MCF 10A (cell line): ENCODE measurements at regions not wholly inside any gene's neighbourhood (a gene's known extent, or its start where the extent isn't known, plus 50 kb on each side); places are given as distances from the start of the nearest gene placed in this dataset.

Experiments
- BruUV-seq: library from RNA; stranded (reverse); fragments of 400-500 nt; replicated peaks from 2 replicates; lab custom pipeline; 2021; lab: Mats Ljungman, UMichigan
- CTCF ChIA-PET: fragments of 300-600 bp; sonication (Branson Sonifier 250); formaldehyde crosslinking; extraction: SDS; loops from one replicate; lab custom pipeline; 2021; ENCODE audit warnings: antibody characterized with exemption, inconsistent platforms; lab: Yijun Ruan, JAX
- POLR2A ChIA-PET: fragments of 300-600, 350-650 bp; sonication (Branson Sonifier 250); formaldehyde crosslinking; extraction: SDS; loops from one replicate; lab custom pipeline; 2020; ENCODE audit warnings: antibody characterized with exemption, inconsistent platforms; lab: Yijun Ruan, JAX
- DNase-seq: peaks from one replicate; pipeline ENCODE4 v3.0.0-alpha.2; 2018; ENCODE audit not compliant: unreplicated experiment
- H3K27ac Mint-ChIP-seq: one replicate; pipeline ENCODE4 v1.8.0; 2022; ENCODE audit warnings: mild to moderate bottlenecking, low read depth, mixed read lengths; ENCODE audit not compliant: unreplicated experiment
- H3K27me3 Mint-ChIP-seq: one replicate; pipeline ENCODE4 v1.8.0; 2022; ENCODE audit warnings: mixed read lengths; ENCODE audit not compliant: insufficient read depth, unreplicated experiment
- H3K36me3 Mint-ChIP-seq: one replicate; pipeline ENCODE4 v1.8.0; 2022; ENCODE audit warnings: mild to moderate bottlenecking, moderate library complexity, mixed read lengths; ENCODE audit not compliant: insufficient read depth, unreplicated experiment
- H3K4me1 Mint-ChIP-seq: one replicate; pipeline ENCODE4 v1.8.0; 2022; ENCODE audit warnings: mixed read lengths; ENCODE audit not compliant: insufficient read depth, unreplicated experiment
- H3K4me3 Mint-ChIP-seq: one replicate; pipeline ENCODE4 v1.8.0; 2022; ENCODE audit warnings: mild to moderate bottlenecking, moderate library complexity, mixed read lengths; ENCODE audit not compliant: unreplicated experiment
- H3K9me3 Mint-ChIP-seq: one replicate; pipeline ENCODE4 v1.8.0; 2022; ENCODE audit warnings: mixed read lengths; ENCODE audit not compliant: unreplicated experiment
- CTCF ChIP-seq: fragments of 200-600 bp; IDR thresholded peaks from one replicate; pipeline ENCODE4 v1.8.0; 2022; ENCODE audit warnings: antibody characterized with exemption, mild to moderate bottlenecking; ENCODE audit not compliant: unreplicated experiment
- intact Hi-C: fragments of 100-400 bp; cut with micrococcal nuclease; formaldehyde crosslinking; loops from 2 replicates; pipeline ENCODE4 v1.14.1; 2022

- Mint-ChIP-seq H3K27ac (no peak overlapping the region), H3K4me3 (no peak overlapping the region), H3K27me3 (no peaks in the 10 kb centered on the region), H3K36me3 (no peaks in the 10 kb centered on the region), H3K4me1 (no peaks in the 10 kb centered on the region), H3K9me3 (no peaks in the 10 kb centered on the region)
- BruUV-seq = no TSS peak
- no peak for TF ChIP-seq CTCF
- DNase-seq = no peak
- ChIA-PET POLR2A (no interaction called here), CTCF (interaction anchor here (0.6 to 0.8 kb wide), 2 partner anchors 18 to 497 kb away, joined by 3 to 4 read pairs; no protein-coding TSS in a partner anchor)
- intact Hi-C loops = no loop called here
Measured at GRCh38 chr18:55878224-55878623, 290.2 kb upstream of the TCF4 start.

GRCh38 chr18:55877321-55877720 lies 289.3 kb upstream of the TCF4 start:
- Mint-ChIP-seq H3K4me1 (no peaks in the 10 kb centered on the region), H3K27ac (no peak overlapping the region), H3K36me3 (no peaks in the 10 kb centered on the region), H3K27me3 (no peaks in the 10 kb centered on the region), H3K4me3 (no peak overlapping the region), H3K9me3 (no peaks in the 10 kb centered on the region)
- TF ChIP-seq CTCF = no peak
- DNase-seq = no peak
- POLR2A ChIA-PET = no interaction called here
- intact Hi-C loops = no loop called here
- no TSS peak for BruUV-seq
- CTCF ChIA-PET = interaction anchor here (0.6 to 0.8 kb wide), 3 partner anchors 17 to 497 kb away, joined by 3 to 4 read pairs (median 4); no protein-coding TSS in a partner anchor

GRCh38 chr18:55876254-55876653 lies 288.3 kb upstream of the TCF4 start:
- H3K4me1 Mint-ChIP-seq = no peaks in the 10 kb centered on the region
- no TSS peak for BruUV-seq
- no peaks in the 10 kb centered on the region for H3K36me3 Mint-ChIP-seq
- intact Hi-C loops = no loop called here
- no peak overlapping the region for H3K27ac Mint-ChIP-seq
- no peak for TF ChIP-seq CTCF
- H3K4me3 Mint-ChIP-seq = no peak overlapping the region
- no peaks in the 10 kb centered on the region for H3K9me3 Mint-ChIP-seq
- DNase-seq = no peak
- no peaks in the 10 kb centered on the region for H3K27me3 Mint-ChIP-seq
- ChIA-PET CTCF (interaction anchor here (0.7 to 1.9 kb wide), 2 partner anchors 15 to 880 kb away, joined by 3 to 14 read pairs; no protein-coding TSS in a partner anchor), POLR2A (no interaction called here)

GRCh38 chr18:55875371-55875901 lies 287.4 kb upstream of the TCF4 start:
- Mint-ChIP-seq H3K36me3 (no peaks in the 10 kb centered on the region), H3K4me3 (no peak overlapping the region), H3K27ac (no peak overlapping the region), H3K4me1 (no peaks in the 10 kb centered on the region), H3K9me3 (no peaks in the 10 kb centered on the region), H3K27me3 (no peaks in the 10 kb centered on the region)
- CTCF ChIA-PET = interaction anchor here (1.0 to 1.9 kb wide), 2 partner anchors 14 to 20 kb away, joined by 3 to 14 read pairs; no protein-coding TSS in a partner anchor
- DNase-seq = no peak
- no peak for TF ChIP-seq CTCF
- intact Hi-C loops = no loop called here
- BruUV-seq = no TSS peak
- POLR2A ChIA-PET = no interaction called here
